KMS-11 (cell line): ENCODE measurements at regions not wholly inside any gene's neighbourhood (a gene's known extent, or its start where the extent isn't known, plus 50 kb on each side); places are given as distances from the start of the nearest gene placed in this dataset.

Experiments used
- H2AFZ ChIP-seq: fragments of 200-600 bp; sonication (generic); 2 replicates; pipeline ENCODE4 v1.6.1; 2016; ENCODE audit warnings: antibody characterized with exemption, mixed run types, low read depth
- H3K27ac ChIP-seq: fragments of 200-600 bp; sonication (generic); 2 replicates; pipeline ENCODE4 v1.6.1; 2016; ENCODE audit warnings: mild to moderate bottlenecking, mixed run types
- H3K27me3 ChIP-seq: fragments of 200-600 bp; sonication (generic); 2 replicates; pipeline ENCODE4 v1.6.1; 2017; ENCODE audit warnings: mild to moderate bottlenecking, low read depth, mixed run types, moderate library complexity; ENCODE audit not compliant: insufficient read depth
- H3K36me3 ChIP-seq: fragments of 200-600 bp; sonication (generic); 2 replicates; pipeline ENCODE4 v1.6.1; 2017; ENCODE audit warnings: mild to moderate bottlenecking, mixed run types; ENCODE audit not compliant: insufficient read depth
- H3K4me1 ChIP-seq: fragments of 200-600 bp; sonication (generic); 2 replicates; pipeline ENCODE4 v1.6.1; 2016; ENCODE audit warnings: mild to moderate bottlenecking, low read depth, mixed run types; ENCODE audit not compliant: poor library complexity, severe bottlenecking
- H3K4me2 ChIP-seq: fragments of 200-600 bp; sonication (generic); 2 replicates; pipeline ENCODE4 v1.7.0; 2016; ENCODE audit warnings: mild to moderate bottlenecking, mixed run types
- H3K4me3 ChIP-seq: fragments of 200-600 bp; sonication (generic); IDR thresholded peaks from 2 replicates; pipeline ENCODE4 v1.6.1; 2017; ENCODE audit warnings: low read depth, low read length, mixed read lengths; ENCODE audit not compliant: insufficient read depth
- H3K79me2 ChIP-seq: fragments of 200-600 bp; sonication (generic); 2 replicates; pipeline ENCODE4 v1.6.1; 2016; ENCODE audit warnings: low read depth, mixed run types; ENCODE audit not compliant: insufficient read depth
- H3K9ac ChIP-seq: fragments of 200-600 bp; sonication (generic); 2 replicates; pipeline ENCODE4 v1.6.1; 2016; ENCODE audit warnings: mild to moderate bottlenecking, mixed run types
- H4K20me1 ChIP-seq: fragments of 200-600 bp; sonication (generic); 2 replicates; pipeline ENCODE4 v1.6.1; 2016; ENCODE audit warnings: mild to moderate bottlenecking, mixed run types; ENCODE audit not compliant: insufficient read depth
- TF ChIP-seq, protein P1 (sequence below): fragments of 200-600 bp; sonication (generic); conservative IDR thresholded peaks from 2 replicates; pipeline ENCODE4 v1.6.1; 2017; ENCODE audit warnings: low read depth, mild to moderate bottlenecking, antibody characterized with exemption, low read length, moderate library complexity, mixed read lengths

DNA sequence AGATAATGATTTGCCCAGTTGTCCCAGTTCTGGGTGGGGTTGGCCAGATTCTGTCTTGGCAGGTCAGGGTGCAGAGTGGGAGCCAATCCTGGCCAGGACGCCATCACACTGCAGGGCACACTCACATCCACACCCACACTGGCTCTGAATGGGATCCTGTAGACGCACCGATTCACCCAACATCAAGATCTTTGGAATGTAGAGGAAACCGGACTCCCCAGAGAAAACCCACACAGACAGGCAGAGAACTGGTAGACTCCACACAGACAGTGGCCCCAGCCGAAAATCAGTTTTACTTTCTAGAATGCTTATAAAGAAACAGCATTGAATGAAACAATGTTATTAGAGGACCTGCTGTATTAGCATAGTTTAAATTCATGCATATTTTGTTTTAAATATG is 343.1 kb upstream of the DAB2 start:
- no peak overlapping the region for H2AFZ ChIP-seq
- H3K4me2 ChIP-seq, result no peak overlapping the region
- H3K4me3 ChIP-seq, result no peak overlapping the region
- no peaks in the 10 kb centered on the region for H3K79me2 ChIP-seq
- no peaks in the 10 kb centered on the region for H3K36me3 ChIP-seq
- TF ChIP-seq, protein P1, sequence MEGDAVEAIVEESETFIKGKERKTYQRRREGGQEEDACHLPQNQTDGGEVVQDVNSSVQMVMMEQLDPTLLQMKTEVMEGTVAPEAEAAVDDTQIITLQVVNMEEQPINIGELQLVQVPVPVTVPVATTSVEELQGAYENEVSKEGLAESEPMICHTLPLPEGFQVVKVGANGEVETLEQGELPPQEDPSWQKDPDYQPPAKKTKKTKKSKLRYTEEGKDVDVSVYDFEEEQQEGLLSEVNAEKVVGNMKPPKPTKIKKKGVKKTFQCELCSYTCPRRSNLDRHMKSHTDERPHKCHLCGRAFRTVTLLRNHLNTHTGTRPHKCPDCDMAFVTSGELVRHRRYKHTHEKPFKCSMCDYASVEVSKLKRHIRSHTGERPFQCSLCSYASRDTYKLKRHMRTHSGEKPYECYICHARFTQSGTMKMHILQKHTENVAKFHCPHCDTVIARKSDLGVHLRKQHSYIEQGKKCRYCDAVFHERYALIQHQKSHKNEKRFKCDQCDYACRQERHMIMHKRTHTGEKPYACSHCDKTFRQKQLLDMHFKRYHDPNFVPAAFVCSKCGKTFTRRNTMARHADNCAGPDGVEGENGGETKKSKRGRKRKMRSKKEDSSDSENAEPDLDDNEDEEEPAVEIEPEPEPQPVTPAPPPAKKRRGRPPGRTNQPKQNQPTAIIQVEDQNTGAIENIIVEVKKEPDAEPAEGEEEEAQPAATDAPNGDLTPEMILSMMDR, result no peak
- H3K4me1 ChIP-seq, result no peaks in the 10 kb centered on the region
- H3K9ac ChIP-seq, result no peak overlapping the region
- no peak overlapping the region for H3K27ac ChIP-seq
- no peaks in the 10 kb centered on the region for H4K20me1 ChIP-seq
- H3K27me3 ChIP-seq, result no peaks in the 10 kb centered on the region

DNA sequence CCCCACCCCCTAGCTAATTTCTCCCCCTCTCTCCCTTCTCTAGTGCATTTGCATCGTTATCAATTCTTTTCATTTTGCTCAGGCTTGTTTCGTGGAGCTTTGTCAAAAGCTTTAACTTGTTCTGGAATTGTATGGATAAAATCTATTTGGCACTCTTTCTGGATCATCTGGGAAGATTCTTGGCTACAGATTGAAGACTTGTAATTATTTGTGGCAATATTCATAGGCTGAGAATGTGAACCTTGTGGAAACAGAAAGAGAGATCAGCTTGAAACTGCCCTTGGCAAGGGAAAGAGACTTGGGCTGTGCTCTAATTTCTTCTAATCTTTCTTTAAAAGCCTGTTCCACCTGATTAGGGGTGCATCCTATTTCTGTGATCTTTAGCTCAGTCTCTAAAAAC is 340.6 kb upstream of the DAB2 start:
- Histone ChIP-seq H3K36me3 (no peaks in the 10 kb centered on the region), H3K4me2 (no peak overlapping the region), H4K20me1 (no peaks in the 10 kb centered on the region), H3K27me3 (no peaks in the 10 kb centered on the region), H3K9ac (no peak overlapping the region), H3K4me3 (no peak overlapping the region), H3K4me1 (no peaks in the 10 kb centered on the region), H3K79me2 (no peaks in the 10 kb centered on the region), H3K27ac (no peak overlapping the region), H2AFZ (no peak overlapping the region)
- TF ChIP-seq, protein P1, result no peak

DNA sequence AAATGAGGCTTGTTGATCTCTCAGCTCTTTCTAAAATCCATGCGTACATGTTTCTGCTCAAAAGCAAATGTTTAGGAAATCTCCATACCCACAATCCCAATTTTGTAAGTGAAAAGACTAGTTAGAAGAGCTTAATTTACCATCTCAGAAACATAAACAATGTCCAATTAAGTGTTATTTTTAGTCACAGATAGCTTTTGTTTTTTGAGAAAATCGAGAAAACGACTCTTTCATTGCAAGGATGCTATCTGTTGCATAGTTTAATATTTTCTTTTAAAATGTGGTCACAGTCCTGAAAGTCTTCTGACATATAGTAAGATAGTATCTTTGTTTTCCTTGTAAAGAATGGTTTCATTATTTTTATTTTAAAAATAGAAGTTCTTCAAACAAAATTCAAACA is 338.0 kb upstream of the DAB2 start:
- Histone ChIP-seq H2AFZ (no peak overlapping the region), H3K79me2 (no peaks in the 10 kb centered on the region), H3K9ac (no peak overlapping the region)

DNA sequence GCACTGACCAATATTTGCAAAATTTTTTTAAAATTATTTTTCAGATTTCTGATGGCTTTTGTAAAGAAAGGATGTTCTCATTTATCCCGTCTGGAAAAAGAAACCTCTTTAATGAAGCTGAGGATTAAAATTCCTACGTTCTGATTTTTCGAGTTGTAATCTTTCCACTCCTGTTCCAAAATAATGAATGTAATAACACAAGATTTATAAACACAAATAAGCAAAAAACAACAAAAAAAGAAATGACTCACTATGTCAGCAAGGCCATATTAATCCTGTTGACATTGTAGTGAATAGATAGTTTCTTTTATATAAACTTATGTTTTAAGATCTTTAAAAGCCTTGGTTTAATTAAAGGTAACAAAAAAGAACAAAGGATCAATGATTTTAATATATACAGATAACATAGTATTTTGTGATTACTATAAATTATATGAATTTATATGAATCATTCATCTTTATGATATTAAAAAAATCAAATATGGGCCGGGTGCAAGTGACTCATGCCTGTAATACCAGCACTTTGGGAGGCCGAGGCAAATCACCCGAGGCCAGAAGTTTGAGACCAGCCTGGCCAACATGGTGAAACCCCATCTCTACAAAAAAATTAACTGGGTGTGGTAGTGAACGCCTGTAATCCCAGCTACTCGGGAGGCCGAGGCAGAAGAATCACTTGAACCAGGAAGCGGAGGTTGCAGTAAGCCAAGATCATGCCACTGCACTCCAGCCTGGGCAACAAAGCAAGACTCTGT is 336.6 kb upstream of the DAB2 start:
- no peak overlapping the region for H3K9ac ChIP-seq
- H4K20me1 ChIP-seq, result no peaks in the 10 kb centered on the region
- H3K27me3 ChIP-seq, result no peaks in the 10 kb centered on the region
- no peaks in the 10 kb centered on the region for H3K4me1 ChIP-seq
- TF ChIP-seq, protein P1, result no peak
- H3K4me3 ChIP-seq, result no peak overlapping the region
- no peak overlapping the region for H3K27ac ChIP-seq
- H2AFZ ChIP-seq, result no peak overlapping the region
- no peaks in the 10 kb centered on the region for H3K79me2 ChIP-seq
- no peak overlapping the region for H3K4me2 ChIP-seq
- no peaks in the 10 kb centered on the region for H3K36me3 ChIP-seq

More for the DNA sequence above, 338.0 kb upstream of the DAB2 start:
- no peak overlapping the region for H3K27ac ChIP-seq
- H3K4me3 ChIP-seq, result no peak overlapping the region
- no peaks in the 10 kb centered on the region for H4K20me1 ChIP-seq
- no peak overlapping the region for H3K4me2 ChIP-seq
- no peaks in the 10 kb centered on the region for H3K27me3 ChIP-seq
- TF ChIP-seq, protein P1, result no peak
- H3K4me1 ChIP-seq, result no peaks in the 10 kb centered on the region
- no peaks in the 10 kb centered on the region for H3K36me3 ChIP-seq
